ENCODE measurements at regions not wholly inside any gene's neighbourhood (a gene's known extent, or its start where the extent isn't known, plus 50 kb on each side); places are given as distances from the start of the nearest gene placed in this dataset.

DNA sequence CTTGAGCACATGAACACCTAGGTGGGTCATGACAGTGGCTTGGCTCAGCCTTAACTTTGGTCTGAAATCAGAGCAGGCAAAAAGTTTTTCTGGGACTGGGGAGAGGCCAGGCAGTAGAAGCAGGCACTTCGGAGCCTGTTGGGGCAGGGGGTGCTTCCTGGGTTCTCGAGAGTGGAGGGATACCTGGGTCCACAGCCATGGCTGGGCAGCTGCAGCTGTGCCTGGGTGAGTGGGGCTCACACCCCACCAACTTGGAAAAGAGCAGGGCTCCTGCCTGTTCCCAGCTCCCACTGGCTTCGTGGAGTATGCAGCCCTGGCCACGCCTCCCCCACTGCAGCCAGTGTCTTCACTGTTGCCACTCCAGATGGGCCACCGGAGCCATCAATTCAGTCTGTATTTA lies 56.4 kb upstream of the NUDT6 start:
- TF ChIP-seq, protein P1, sequence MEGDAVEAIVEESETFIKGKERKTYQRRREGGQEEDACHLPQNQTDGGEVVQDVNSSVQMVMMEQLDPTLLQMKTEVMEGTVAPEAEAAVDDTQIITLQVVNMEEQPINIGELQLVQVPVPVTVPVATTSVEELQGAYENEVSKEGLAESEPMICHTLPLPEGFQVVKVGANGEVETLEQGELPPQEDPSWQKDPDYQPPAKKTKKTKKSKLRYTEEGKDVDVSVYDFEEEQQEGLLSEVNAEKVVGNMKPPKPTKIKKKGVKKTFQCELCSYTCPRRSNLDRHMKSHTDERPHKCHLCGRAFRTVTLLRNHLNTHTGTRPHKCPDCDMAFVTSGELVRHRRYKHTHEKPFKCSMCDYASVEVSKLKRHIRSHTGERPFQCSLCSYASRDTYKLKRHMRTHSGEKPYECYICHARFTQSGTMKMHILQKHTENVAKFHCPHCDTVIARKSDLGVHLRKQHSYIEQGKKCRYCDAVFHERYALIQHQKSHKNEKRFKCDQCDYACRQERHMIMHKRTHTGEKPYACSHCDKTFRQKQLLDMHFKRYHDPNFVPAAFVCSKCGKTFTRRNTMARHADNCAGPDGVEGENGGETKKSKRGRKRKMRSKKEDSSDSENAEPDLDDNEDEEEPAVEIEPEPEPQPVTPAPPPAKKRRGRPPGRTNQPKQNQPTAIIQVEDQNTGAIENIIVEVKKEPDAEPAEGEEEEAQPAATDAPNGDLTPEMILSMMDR (IDR thresholded peaks at IDR 0.05 in 4 of 5, conservative IDR thresholded peaks at IDR 0.05 in 1 of 5): no peak
- TF ChIP-seq POLR2A (IDR thresholded peaks at IDR 0.05): no peak

Data from gastrocnemius medialis (tissue), 4 donors.